Chondrocyte (in vitro differentiated cells): ENCODE measurements at regions not wholly inside any gene's neighbourhood (a gene's known extent, or its start where the extent isn't known, plus 50 kb on each side); places are given as distances from the start of the nearest gene placed in this dataset.

Experiments
- DNase-seq: peaks from one replicate; pipeline ENCODE4 v3.0.0; 2021; ENCODE audit warnings: mixed read lengths, low spot score
- H3K27ac Mint-ChIP-seq: one replicate; pipeline ENCODE4 v1.8.0; 2021; ENCODE audit warnings: mild to moderate bottlenecking, moderate library complexity, mixed read lengths; ENCODE audit not compliant: unreplicated experiment
- H3K27me3 Mint-ChIP-seq: 2 replicates; pipeline ENCODE4 v1.8.0; 2021; ENCODE audit warnings: low read depth, mixed read lengths
- H3K36me3 Mint-ChIP-seq: 2 replicates; pipeline ENCODE4 v1.8.0; 2021; ENCODE audit warnings: low read depth, mixed read lengths
- H3K4me1 Mint-ChIP-seq: 2 replicates; pipeline ENCODE4 v1.8.0; 2021; ENCODE audit warnings: low read depth, mild to moderate bottlenecking, mixed read lengths
- H3K4me3 Mint-ChIP-seq: one replicate; pipeline ENCODE4 v1.8.0; 2021; ENCODE audit warnings: mild to moderate bottlenecking, moderate library complexity, mixed read lengths; ENCODE audit not compliant: unreplicated experiment
- H3K9me3 Mint-ChIP-seq: 2 replicates; pipeline ENCODE4 v1.8.0; 2021; ENCODE audit warnings: low read depth, mixed read lengths
- TF ChIP-seq, protein P1 (sequence below): fragments of 200-600 bp; sonication (generic); IDR thresholded peaks from 2 replicates; pipeline ENCODE4 v1.5.0; 2021; ENCODE audit warnings: antibody characterized with exemption, mild to moderate bottlenecking, moderate library complexity

GRCh38 chr10:44261296-44261695 is 123.6 kb downstream of the CXCL12 start:
- Mint-ChIP-seq H3K36me3 (no peaks in the 10 kb centered on the region), H3K4me3 (no peak overlapping the region), H3K9me3 (peaks cover 6% of the 10 kb centered on the region), H3K4me1 (peaks cover 4% of the 10 kb centered on the region), H3K27ac (no peak overlapping the region), H3K27me3 (no peaks in the 10 kb centered on the region)
- TF ChIP-seq, protein P1, sequence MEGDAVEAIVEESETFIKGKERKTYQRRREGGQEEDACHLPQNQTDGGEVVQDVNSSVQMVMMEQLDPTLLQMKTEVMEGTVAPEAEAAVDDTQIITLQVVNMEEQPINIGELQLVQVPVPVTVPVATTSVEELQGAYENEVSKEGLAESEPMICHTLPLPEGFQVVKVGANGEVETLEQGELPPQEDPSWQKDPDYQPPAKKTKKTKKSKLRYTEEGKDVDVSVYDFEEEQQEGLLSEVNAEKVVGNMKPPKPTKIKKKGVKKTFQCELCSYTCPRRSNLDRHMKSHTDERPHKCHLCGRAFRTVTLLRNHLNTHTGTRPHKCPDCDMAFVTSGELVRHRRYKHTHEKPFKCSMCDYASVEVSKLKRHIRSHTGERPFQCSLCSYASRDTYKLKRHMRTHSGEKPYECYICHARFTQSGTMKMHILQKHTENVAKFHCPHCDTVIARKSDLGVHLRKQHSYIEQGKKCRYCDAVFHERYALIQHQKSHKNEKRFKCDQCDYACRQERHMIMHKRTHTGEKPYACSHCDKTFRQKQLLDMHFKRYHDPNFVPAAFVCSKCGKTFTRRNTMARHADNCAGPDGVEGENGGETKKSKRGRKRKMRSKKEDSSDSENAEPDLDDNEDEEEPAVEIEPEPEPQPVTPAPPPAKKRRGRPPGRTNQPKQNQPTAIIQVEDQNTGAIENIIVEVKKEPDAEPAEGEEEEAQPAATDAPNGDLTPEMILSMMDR: no peak
- no peak for DNase-seq

DNA sequence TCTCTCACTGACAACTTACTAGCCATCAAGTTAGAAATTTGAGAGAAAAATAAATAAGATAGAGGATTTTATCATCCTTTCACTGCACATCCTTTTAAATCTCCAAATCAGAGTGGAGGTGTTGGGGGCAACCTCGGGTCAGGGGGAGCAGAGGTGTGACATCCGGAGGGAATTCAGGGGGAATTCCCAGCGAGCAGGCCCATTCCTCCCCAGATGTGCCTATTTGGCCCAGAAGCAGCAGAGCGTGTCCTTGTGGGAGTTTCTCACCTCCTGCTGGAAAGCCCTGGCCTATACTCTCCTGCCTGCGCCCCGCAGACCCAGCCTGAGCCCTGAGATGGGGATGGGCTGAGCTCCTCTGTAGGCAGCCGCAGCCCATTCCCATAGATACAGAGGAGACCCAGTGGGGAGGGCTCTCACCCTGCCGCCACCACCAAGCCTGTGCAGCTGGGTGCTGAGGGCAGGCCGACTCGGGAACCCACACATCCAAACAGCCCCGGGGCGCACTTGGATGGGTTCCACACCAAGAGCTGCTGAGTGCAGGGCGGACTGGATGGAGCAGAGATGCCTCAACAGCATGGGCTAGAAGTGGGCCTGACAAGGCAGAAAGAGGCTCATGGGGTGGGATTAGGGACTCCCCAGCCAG is 124.5 kb downstream of the CXCL12 start:
- H3K27me3 Mint-ChIP-seq: peaks cover 2% of the 10 kb centered on the region
- H3K4me3 Mint-ChIP-seq: no peak overlapping the region
- no peaks in the 10 kb centered on the region for H3K36me3 Mint-ChIP-seq
- DNase-seq: no peak
- TF ChIP-seq, protein P1: no peak
- H3K9me3 Mint-ChIP-seq: peaks cover 6% of the 10 kb centered on the region
- peaks cover 4% of the 10 kb centered on the region for H3K4me1 Mint-ChIP-seq
- H3K27ac Mint-ChIP-seq: no peak overlapping the region

DNA sequence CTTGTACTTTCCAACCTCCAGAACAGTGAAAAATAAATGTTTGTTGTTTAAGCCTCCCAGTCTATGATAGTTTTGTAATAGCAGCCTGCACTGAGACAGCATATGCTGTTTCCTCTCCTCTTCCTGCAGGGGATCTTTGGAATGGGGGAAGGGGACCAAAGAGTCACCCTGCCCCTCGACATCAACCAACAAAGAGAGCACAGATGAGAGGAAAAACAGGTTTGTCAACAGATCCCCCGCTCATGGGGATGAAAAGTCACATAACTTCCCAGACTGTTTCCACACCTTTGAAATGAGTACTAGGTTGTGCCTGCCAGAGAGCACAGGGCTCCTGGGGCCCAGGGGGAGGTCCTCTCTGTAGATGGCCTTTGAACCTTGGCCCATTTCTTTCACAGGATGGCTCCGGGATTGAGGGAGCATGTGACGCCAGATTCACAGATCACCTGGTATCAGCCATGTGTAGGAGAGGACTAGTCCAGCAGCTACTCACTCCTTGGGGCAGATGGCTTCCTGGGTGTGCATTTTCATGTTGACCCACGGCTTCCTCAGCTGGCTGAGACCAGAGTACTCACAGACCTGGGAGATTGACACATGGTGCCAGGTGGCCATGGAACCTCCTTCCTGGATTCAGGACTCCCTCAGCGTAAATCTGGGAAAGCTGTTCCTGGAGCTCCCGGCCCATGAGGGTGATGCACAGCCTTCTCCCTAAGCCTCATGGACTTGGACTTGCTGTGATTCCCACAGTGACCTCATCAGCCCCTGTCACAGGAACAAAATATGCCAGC is 125.6 kb downstream of the CXCL12 start:
- H3K9me3 Mint-ChIP-seq: peaks cover 6% of the 10 kb centered on the region
- H3K4me3 Mint-ChIP-seq: no peak overlapping the region
- peaks cover 2% of the 10 kb centered on the region for H3K27me3 Mint-ChIP-seq
- TF ChIP-seq, protein P1: no peak
- no peak for DNase-seq
- H3K27ac Mint-ChIP-seq: no peak overlapping the region
- H3K4me1 Mint-ChIP-seq: peaks cover 4% of the 10 kb centered on the region
- H3K36me3 Mint-ChIP-seq: no peaks in the 10 kb centered on the region

- Mint-ChIP-seq H3K27ac (no peak overlapping the region), H3K36me3 (no peaks in the 10 kb centered on the region), H3K4me1 (peaks cover 9% of the 10 kb centered on the region)
Measured at GRCh38 chr10:44258460-44259089, 126.3 kb downstream of the CXCL12 start.

GRCh38 chr10:44258019-44258418 is 126.9 kb downstream of the CXCL12 start:
- TF ChIP-seq, protein P1: no peak
- Mint-ChIP-seq H3K9me3 (peaks cover 6% of the 10 kb centered on the region), H3K4me3 (no peak overlapping the region), H3K27ac (no peak overlapping the region), H3K36me3 (no peaks in the 10 kb centered on the region), H3K4me1 (peaks cover 14% of the 10 kb centered on the region), H3K27me3 (peaks cover 2% of the 10 kb centered on the region)
- DNase-seq: no peak

More at GRCh38 chr10:44258460-44259089, 126.3 kb downstream of the CXCL12 start:
- H3K27me3 Mint-ChIP-seq: peaks cover 2% of the 10 kb centered on the region
- TF ChIP-seq, protein P1: peak; percentile 15
- H3K9me3 Mint-ChIP-seq: peaks cover 6% of the 10 kb centered on the region
- no peak for DNase-seq
- H3K4me3 Mint-ChIP-seq: no peak overlapping the region
